SK-N-SH treated with all-trans-retinoic acid at 6 μM for 48 hours (cell line): ENCODE measurements at regions not wholly inside any gene's neighbourhood (a gene's known extent, or its start where the extent isn't known, plus 50 kb on each side); places are given as distances from the start of the nearest gene placed in this dataset.

Source experiments
- ATAC-seq: fragments of 200-7000 bp; cut with Tn5 transposase; 3 replicates; pipeline ENCODE4 v1.9.1; 2020; ENCODE audit warnings: mild to moderate bottlenecking, moderate library complexity
- ARNTL ChIP-seq: fragments of 450-650 bp; formaldehyde crosslinking; IDR thresholded peaks from 2 replicates; pipeline ENCODE4 v1.5.0; 2020; ENCODE audit warnings: low read depth, mild to moderate bottlenecking, moderate library complexity, borderline replicate concordance
- BACH2 ChIP-seq: fragments of 250-450 bp; sonication (Bioruptor Pico); IDR thresholded peaks from 2 replicates; pipeline ENCODE4 v1.9.0; 2021; ENCODE audit warnings: mild to moderate bottlenecking, borderline replicate concordance
- CSDC2 ChIP-seq: fragments of 250-450 bp; sonication (Bioruptor Pico); IDR thresholded peaks from 2 replicates; pipeline ENCODE4 v1.5.0; 2020; ENCODE audit warnings: mild to moderate bottlenecking, moderate library complexity
- ESRRG ChIP-seq: fragments of 250-450 bp; sonication (Bioruptor Pico); IDR thresholded peaks from 2 replicates; pipeline ENCODE4 v1.6.1; 2021; ENCODE audit warnings: mild to moderate bottlenecking
- GLIS3 ChIP-seq: fragments of 250-450 bp; sonication (Bioruptor Pico); IDR thresholded peaks from 2 replicates; pipeline ENCODE4 v1.5.0; 2020; ENCODE audit warnings: mild to moderate bottlenecking, moderate library complexity
- ISL1 ChIP-seq: fragments of 250-450 bp; sonication (Bioruptor Pico); IDR thresholded peaks from 2 replicates; pipeline ENCODE4 v2.1.2; 2022; ENCODE audit warnings: mild to moderate bottlenecking, moderate library complexity
- OSR1 ChIP-seq: fragments of 250-450 bp; sonication (Bioruptor Pico); IDR thresholded peaks from 2 replicates; pipeline ENCODE4 v1.8.0; 2022; ENCODE audit warnings: moderate library complexity, mild to moderate bottlenecking, inconsistent platforms
- PPARA ChIP-seq: fragments of 250-450 bp; sonication (Bioruptor Pico); IDR thresholded peaks from 2 replicates; pipeline ENCODE4 v1.5.0; 2020; ENCODE audit warnings: mild to moderate bottlenecking, borderline replicate concordance
- RARB ChIP-seq: fragments of 250-450 bp; sonication (Bioruptor Pico); IDR thresholded peaks from 2 replicates; pipeline ENCODE4 v1.8.0; 2021; ENCODE audit warnings: mild to moderate bottlenecking, moderate library complexity
- TCF4 ChIP-seq: fragments of 250-450 bp; sonication (Bioruptor Pico); IDR thresholded peaks from 2 replicates; pipeline ENCODE4 v1.8.0; 2021; ENCODE audit warnings: mild to moderate bottlenecking, moderate library complexity, borderline replicate concordance
- TOX ChIP-seq: fragments of 250-450 bp; sonication (Bioruptor Pico); IDR thresholded peaks from 2 replicates; pipeline ENCODE4 v1.8.0; 2021; ENCODE audit warnings: mild to moderate bottlenecking, moderate library complexity, borderline replicate concordance
- ZC3H10 ChIP-seq: fragments of 250-450 bp; sonication (Bioruptor Pico); IDR thresholded peaks from 2 replicates; pipeline ENCODE4 v1.5.1; 2021; ENCODE audit warnings: mild to moderate bottlenecking, moderate library complexity
- ZFP3 ChIP-seq: fragments of 250-450 bp; sonication (Bioruptor Pico); IDR thresholded peaks from 2 replicates; pipeline ENCODE4 v1.5.0; 2020; ENCODE audit warnings: mild to moderate bottlenecking, moderate library complexity
- ZFP30 ChIP-seq: fragments of 450-650 bp; formaldehyde crosslinking; IDR thresholded peaks from 2 replicates; pipeline ENCODE4 v1.5.0; 2022; ENCODE audit warnings: mild to moderate bottlenecking, moderate library complexity
- ZNF565 ChIP-seq: fragments of 450-650 bp; formaldehyde crosslinking; conservative IDR thresholded peaks from 2 replicates; pipeline ENCODE4 v1.5.0; 2020; ENCODE audit warnings: low read depth, mild to moderate bottlenecking, moderate library complexity
- ZNF70 ChIP-seq: fragments of 450-650 bp; formaldehyde crosslinking; IDR thresholded peaks from 2 replicates; pipeline ENCODE4 v1.5.0; 2020; ENCODE audit warnings: mild to moderate bottlenecking, moderate library complexity
- ZNF8 ChIP-seq: fragments of 450-650 bp; formaldehyde crosslinking; IDR thresholded peaks from 2 replicates; pipeline ENCODE4 v1.5.0; 2020; ENCODE audit warnings: mild to moderate bottlenecking, moderate library complexity
- TF ChIP-seq, protein P1 (sequence below): fragments of 250-450 bp; sonication (Bioruptor Pico); IDR thresholded peaks from 2 replicates; pipeline ENCODE4 v1.8.0; 2021; ENCODE audit warnings: low read depth, mild to moderate bottlenecking, moderate library complexity, borderline replicate concordance
- TF ChIP-seq, protein P2 (sequence below): fragments of 250-450 bp; sonication (Bioruptor Pico); IDR thresholded peaks from 2 replicates; pipeline ENCODE4 v1.8.0; 2020; ENCODE audit warnings: mild to moderate bottlenecking, moderate library complexity, borderline replicate concordance
- TF ChIP-seq, protein P3 (sequence below): fragments of 250-450 bp; sonication (Bioruptor Pico); IDR thresholded peaks from 2 replicates; pipeline ENCODE4 v1.5.1; 2021; ENCODE audit warnings: mild to moderate bottlenecking, moderate library complexity
- TF ChIP-seq, protein P4 (sequence below): fragments of 250-450 bp; sonication (Bioruptor Pico); IDR thresholded peaks from 2 replicates; pipeline ENCODE4 v1.5.0; 2020; ENCODE audit warnings: mild to moderate bottlenecking, moderate library complexity
- TF ChIP-seq, protein P5 (sequence below): fragments of 250-450 bp; sonication (Bioruptor Pico); IDR thresholded peaks from 2 replicates; pipeline ENCODE4 v1.5.1; 2020; ENCODE audit warnings: low read depth, mild to moderate bottlenecking, moderate library complexity

DNA sequence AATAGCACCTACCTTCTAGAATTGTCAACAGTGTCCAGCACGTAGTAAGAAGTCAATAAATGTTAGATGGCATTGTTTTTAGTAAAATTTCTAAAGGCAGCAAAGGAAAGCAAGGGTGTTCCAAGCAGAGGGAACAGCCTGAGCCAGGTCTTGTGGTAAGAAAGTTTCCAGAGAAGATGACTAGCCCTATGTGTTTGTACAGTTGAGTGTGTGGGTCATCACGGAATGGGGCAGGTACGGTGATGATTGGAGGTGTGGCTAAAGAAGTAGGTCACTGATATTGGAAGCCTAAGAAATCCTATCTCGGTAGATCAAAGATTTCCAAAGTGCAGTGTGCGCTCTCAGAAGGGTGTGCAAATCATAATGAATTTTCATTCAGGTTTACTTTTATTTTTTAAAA lies 94.2 kb upstream of the BCL6 start:
- TF ChIP-seq, protein P1, sequence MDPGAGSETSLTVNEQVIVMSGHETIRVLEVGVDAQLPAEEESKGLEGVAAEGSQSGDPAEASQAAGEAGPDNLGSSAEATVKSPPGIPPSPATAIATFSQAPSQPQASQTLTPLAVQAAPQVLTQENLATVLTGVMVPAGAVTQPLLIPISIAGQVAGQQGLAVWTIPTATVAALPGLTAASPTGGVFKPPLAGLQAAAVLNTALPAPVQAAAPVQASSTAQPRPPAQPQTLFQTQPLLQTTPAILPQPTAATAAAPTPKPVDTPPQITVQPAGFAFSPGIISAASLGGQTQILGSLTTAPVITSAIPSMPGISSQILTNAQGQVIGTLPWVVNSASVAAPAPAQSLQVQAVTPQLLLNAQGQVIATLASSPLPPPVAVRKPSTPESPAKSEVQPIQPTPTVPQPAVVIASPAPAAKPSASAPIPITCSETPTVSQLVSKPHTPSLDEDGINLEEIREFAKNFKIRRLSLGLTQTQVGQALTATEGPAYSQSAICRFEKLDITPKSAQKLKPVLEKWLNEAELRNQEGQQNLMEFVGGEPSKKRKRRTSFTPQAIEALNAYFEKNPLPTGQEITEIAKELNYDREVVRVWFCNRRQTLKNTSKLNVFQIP, result no peak
- TF ChIP-seq ISL1 (CRISPR knock-in tag) (no peak), CSDC2 (CRISPR knock-in tag) (no peak), TOX (CRISPR knock-in tag) (no peak), RARB (CRISPR knock-in tag) (no peak), GLIS3 (CRISPR knock-in tag) (no peak), ZC3H10 (CRISPR knock-in tag) (no peak), ZFP3 (no peak), PPARA (CRISPR knock-in tag) (no peak), OSR1 (CRISPR knock-in tag) (no peak), ZNF565 (CRISPR knock-in tag) (no peak), ARNTL (no peak), ZNF8 (no peak), ZFP30 (CRISPR knock-in tag) (no peak), ZNF70 (CRISPR knock-in tag) (no peak)
- TF ChIP-seq, protein P2, sequence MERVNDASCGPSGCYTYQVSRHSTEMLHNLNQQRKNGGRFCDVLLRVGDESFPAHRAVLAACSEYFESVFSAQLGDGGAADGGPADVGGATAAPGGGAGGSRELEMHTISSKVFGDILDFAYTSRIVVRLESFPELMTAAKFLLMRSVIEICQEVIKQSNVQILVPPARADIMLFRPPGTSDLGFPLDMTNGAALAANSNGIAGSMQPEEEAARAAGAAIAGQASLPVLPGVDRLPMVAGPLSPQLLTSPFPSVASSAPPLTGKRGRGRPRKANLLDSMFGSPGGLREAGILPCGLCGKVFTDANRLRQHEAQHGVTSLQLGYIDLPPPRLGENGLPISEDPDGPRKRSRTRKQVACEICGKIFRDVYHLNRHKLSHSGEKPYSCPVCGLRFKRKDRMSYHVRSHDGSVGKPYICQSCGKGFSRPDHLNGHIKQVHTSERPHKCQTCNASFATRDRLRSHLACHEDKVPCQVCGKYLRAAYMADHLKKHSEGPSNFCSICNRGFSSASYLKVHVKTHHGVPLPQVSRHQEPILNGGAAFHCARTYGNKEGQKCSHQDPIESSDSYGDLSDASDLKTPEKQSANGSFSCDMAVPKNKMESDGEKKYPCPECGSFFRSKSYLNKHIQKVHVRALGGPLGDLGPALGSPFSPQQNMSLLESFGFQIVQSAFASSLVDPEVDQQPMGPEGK (CRISPR knock-in tag), result no peak
- TF ChIP-seq, protein P3, sequence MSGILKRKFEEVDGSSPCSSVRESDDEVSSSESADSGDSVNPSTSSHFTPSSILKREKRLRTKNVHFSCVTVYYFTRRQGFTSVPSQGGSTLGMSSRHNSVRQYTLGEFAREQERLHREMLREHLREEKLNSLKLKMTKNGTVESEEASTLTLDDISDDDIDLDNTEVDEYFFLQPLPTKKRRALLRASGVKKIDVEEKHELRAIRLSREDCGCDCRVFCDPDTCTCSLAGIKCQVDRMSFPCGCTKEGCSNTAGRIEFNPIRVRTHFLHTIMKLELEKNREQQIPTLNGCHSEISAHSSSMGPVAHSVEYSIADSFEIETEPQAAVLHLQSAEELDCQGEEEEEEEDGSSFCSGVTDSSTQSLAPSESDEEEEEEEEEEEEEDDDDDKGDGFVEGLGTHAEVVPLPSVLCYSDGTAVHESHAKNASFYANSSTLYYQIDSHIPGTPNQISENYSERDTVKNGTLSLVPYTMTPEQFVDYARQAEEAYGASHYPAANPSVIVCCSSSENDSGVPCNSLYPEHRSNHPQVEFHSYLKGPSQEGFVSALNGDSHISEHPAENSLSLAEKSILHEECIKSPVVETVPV (CRISPR knock-in tag), result no peak
- TF ChIP-seq, protein P4, sequence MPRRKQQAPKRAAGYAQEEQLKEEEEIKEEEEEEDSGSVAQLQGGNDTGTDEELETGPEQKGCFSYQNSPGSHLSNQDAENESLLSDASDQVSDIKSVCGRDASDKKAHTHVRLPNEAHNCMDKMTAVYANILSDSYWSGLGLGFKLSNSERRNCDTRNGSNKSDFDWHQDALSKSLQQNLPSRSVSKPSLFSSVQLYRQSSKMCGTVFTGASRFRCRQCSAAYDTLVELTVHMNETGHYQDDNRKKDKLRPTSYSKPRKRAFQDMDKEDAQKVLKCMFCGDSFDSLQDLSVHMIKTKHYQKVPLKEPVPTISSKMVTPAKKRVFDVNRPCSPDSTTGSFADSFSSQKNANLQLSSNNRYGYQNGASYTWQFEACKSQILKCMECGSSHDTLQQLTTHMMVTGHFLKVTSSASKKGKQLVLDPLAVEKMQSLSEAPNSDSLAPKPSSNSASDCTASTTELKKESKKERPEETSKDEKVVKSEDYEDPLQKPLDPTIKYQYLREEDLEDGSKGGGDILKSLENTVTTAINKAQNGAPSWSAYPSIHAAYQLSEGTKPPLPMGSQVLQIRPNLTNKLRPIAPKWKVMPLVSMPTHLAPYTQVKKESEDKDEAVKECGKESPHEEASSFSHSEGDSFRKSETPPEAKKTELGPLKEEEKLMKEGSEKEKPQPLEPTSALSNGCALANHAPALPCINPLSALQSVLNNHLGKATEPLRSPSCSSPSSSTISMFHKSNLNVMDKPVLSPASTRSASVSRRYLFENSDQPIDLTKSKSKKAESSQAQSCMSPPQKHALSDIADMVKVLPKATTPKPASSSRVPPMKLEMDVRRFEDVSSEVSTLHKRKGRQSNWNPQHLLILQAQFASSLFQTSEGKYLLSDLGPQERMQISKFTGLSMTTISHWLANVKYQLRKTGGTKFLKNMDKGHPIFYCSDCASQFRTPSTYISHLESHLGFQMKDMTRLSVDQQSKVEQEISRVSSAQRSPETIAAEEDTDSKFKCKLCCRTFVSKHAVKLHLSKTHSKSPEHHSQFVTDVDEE (CRISPR knock-in tag), result no peak
- TF ChIP-seq, all 23 proteins: peak for 0
- no peak for ATAC-seq

DNA sequence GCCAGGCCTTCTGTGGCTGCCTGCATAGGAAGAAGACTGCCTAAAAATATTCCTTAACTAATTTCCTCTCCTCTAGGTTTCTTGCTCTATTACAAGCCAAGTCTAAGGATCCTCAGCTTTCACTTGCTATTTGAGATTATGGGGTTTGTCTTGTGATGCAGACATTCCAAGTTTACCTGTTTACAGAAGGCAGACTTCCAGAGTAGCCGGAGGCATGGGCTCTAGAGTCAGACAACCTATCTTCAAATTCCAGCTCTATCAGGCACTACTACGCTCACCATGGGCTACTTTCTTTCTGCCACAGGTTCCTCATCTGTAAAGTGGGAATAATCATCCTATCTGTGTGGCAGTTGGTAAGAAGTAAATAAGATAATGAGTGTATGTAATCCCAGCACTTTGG lies 95.6 kb upstream of the BCL6 start:
- no peak for ATAC-seq
- TF ChIP-seq RARB (CRISPR knock-in tag), result no peak
- TF ChIP-seq GLIS3 (CRISPR knock-in tag), result no peak
- no peak for TF ChIP-seq ZFP30 (CRISPR knock-in tag)
- no peak for TF ChIP-seq CSDC2 (CRISPR knock-in tag)
- no peak for TF ChIP-seq ARNTL
- TF ChIP-seq ZNF565 (CRISPR knock-in tag), result no peak
- no peak for TF ChIP-seq ZNF8
- no peak for TF ChIP-seq TCF4
- no peak for TF ChIP-seq ZNF70 (CRISPR knock-in tag)
- TF ChIP-seq, protein P5, sequence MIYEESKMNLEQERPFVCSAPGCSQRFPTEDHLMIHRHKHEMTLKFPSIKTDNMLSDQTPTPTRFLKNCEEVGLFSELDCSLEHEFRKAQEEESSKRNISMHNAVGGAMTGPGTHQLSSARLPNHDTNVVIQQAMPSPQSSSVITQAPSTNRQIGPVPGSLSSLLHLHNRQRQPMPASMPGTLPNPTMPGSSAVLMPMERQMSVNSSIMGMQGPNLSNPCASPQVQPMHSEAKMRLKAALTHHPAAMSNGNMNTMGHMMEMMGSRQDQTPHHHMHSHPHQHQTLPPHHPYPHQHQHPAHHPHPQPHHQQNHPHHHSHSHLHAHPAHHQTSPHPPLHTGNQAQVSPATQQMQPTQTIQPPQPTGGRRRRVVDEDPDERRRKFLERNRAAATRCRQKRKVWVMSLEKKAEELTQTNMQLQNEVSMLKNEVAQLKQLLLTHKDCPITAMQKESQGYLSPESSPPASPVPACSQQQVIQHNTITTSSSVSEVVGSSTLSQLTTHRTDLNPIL (CRISPR knock-in tag), result no peak
- TF ChIP-seq BACH2 (CRISPR knock-in tag), result no peak
- no peak for TF ChIP-seq PPARA (CRISPR knock-in tag)
- TF ChIP-seq, protein P2 (CRISPR knock-in tag), result no peak
- no peak for TF ChIP-seq ZFP3
- TF ChIP-seq, protein P3 (CRISPR knock-in tag), result no peak
- TF ChIP-seq, protein P4 (CRISPR knock-in tag), result no peak
- no peak for TF ChIP-seq ISL1 (CRISPR knock-in tag)
- no peak for TF ChIP-seq ESRRG (CRISPR knock-in tag)
- TF ChIP-seq TOX (CRISPR knock-in tag), result no peak
- TF ChIP-seq, all 23 proteins: peak for 0
